WERI-Rb-1 (cell line): ENCODE measurements at regions not wholly inside any gene's neighbourhood (a gene's known extent, or its start where the extent isn't known, plus 50 kb on each side); places are given as distances from the start of the nearest gene placed in this dataset.

Source experiments
- DNase-seq: peaks from one replicate; pipeline ENCODE4 v3.0.0-alpha.2; 2020
- H3K27ac ChIP-seq: fragments of 250-450 bp; sonication (Bioruptor Pico); 2 replicates; pipeline ENCODE4 v1.5.1; 2020; ENCODE audit warnings: mild to moderate bottlenecking, moderate library complexity
- H3K27me3 ChIP-seq: fragments of 250-450 bp; sonication (Bioruptor Pico); 2 replicates; pipeline ENCODE4 v1.5.1; 2021; ENCODE audit warnings: mild to moderate bottlenecking, low read depth, moderate library complexity; ENCODE audit not compliant: insufficient read depth, severe bottlenecking
- H3K36me3 ChIP-seq: fragments of 250-450 bp; sonication (Bioruptor Pico); 2 replicates; pipeline ENCODE4 v1.5.1; 2020; ENCODE audit warnings: mild to moderate bottlenecking, moderate library complexity
- H3K4me3 ChIP-seq: 2 replicates; pipeline ENCODE4 v1.5.1; 2011; ENCODE audit warnings: low read depth, mild to moderate bottlenecking, control low read depth, low read length
- H3K9me3 ChIP-seq: fragments of 250-450 bp; sonication (Bioruptor Pico); 2 replicates; pipeline ENCODE4 v1.5.1; 2021; ENCODE audit warnings: mild to moderate bottlenecking, moderate library complexity; ENCODE audit not compliant: severe bottlenecking
- CTCF ChIP-seq: IDR thresholded peaks from 2 replicates; pipeline ENCODE4 v1.5.1; 2011; ENCODE audit warnings: low read depth, mild to moderate bottlenecking, control low read depth, inconsistent platforms, low read length

GRCh38 chr18:64270608-64271007 is 121.7 kb upstream of the LINC00305 start:
- DNase-seq: no peak
- no peak overlapping the region for H3K27ac ChIP-seq
- TF ChIP-seq CTCF: no peak
- no peak overlapping the region for H3K4me3 ChIP-seq
- no peaks in the 10 kb centered on the region for H3K36me3 ChIP-seq
- no peaks in the 10 kb centered on the region for H3K27me3 ChIP-seq
- no peaks in the 10 kb centered on the region for H3K9me3 ChIP-seq

- H3K27me3 ChIP-seq: no peaks in the 10 kb centered on the region
- DNase-seq: no peak
Observed at GRCh38 chr18:64270121-64270520, 121.2 kb upstream of the LINC00305 start.

GRCh38 chr18:64264171-64264570 is 115.3 kb upstream of the LINC00305 start:
- H3K27me3 ChIP-seq: no peaks in the 10 kb centered on the region
- no peak for TF ChIP-seq CTCF
- no peaks in the 10 kb centered on the region for H3K36me3 ChIP-seq
- H3K9me3 ChIP-seq: no peaks in the 10 kb centered on the region
- DNase-seq: no peak
- H3K4me3 ChIP-seq: no peak overlapping the region
- H3K27ac ChIP-seq: no peak overlapping the region

More at GRCh38 chr18:64270121-64270520, 121.2 kb upstream of the LINC00305 start:
- no peak for TF ChIP-seq CTCF
- H3K36me3 ChIP-seq: no peaks in the 10 kb centered on the region
- no peak overlapping the region for H3K27ac ChIP-seq
- no peaks in the 10 kb centered on the region for H3K9me3 ChIP-seq
- no peak overlapping the region for H3K4me3 ChIP-seq

- H3K36me3 ChIP-seq: no peaks in the 10 kb centered on the region
- H3K27ac ChIP-seq: no peak overlapping the region
- DNase-seq: no peak
- H3K9me3 ChIP-seq: no peaks in the 10 kb centered on the region
- no peak for TF ChIP-seq CTCF
- no peak overlapping the region for H3K4me3 ChIP-seq
- H3K27me3 ChIP-seq: no peaks in the 10 kb centered on the region
Observed at GRCh38 chr18:64260810-64261209, 111.9 kb upstream of the LINC00305 start.

GRCh38 chr18:64259871-64260270 is 111.0 kb upstream of the LINC00305 start:
- no peak for TF ChIP-seq CTCF
- H3K27ac ChIP-seq: no peak overlapping the region
- DNase-seq: no peak
- H3K9me3 ChIP-seq: no peaks in the 10 kb centered on the region
- H3K4me3 ChIP-seq: no peak overlapping the region
- no peaks in the 10 kb centered on the region for H3K27me3 ChIP-seq
- no peaks in the 10 kb centered on the region for H3K36me3 ChIP-seq

- Histone ChIP-seq H3K27me3 (no peaks in the 10 kb centered on the region), H3K9me3 (no peaks in the 10 kb centered on the region), H3K27ac (no peak overlapping the region), H3K4me3 (no peak overlapping the region), H3K36me3 (no peaks in the 10 kb centered on the region)
- no peak for DNase-seq
- TF ChIP-seq CTCF: no peak
Observed at GRCh38 chr18:64258111-64258650, 109.3 kb upstream of the LINC00305 start.
